RWPE2 (cell line): ENCODE measurements at regions not wholly inside any gene's neighbourhood (a gene's known extent, or its start where the extent isn't known, plus 50 kb on each side); places are given as distances from the start of the nearest gene placed in this dataset.

ENCODE experiments used
- ATAC-seq: fragments of 200-7000 bp; cut with Tn5 transposase; 3 replicates; pipeline ENCODE4 v1.9.1; 2021; ENCODE audit warnings: low read depth
- DNase-seq: peaks from one replicate; pipeline ENCODE4 v3.0.0-alpha.2; 2020; ENCODE audit warnings: low spot score
- H3K27ac ChIP-seq: fragments of 450-650 bp; 2 replicates; pipeline ENCODE4 v1.5.1; 2017; ENCODE audit warnings: mild to moderate bottlenecking; ENCODE audit not compliant: poor library complexity, severe bottlenecking
- H3K27me3 ChIP-seq: fragments of 250-450 bp; sonication (Bioruptor Pico); 2 replicates; pipeline ENCODE4 v1.5.1; 2021; ENCODE audit warnings: mild to moderate bottlenecking, moderate library complexity; ENCODE audit not compliant: insufficient read depth, poor library complexity, severe bottlenecking
- H3K36me3 ChIP-seq: fragments of 250-450 bp; sonication (Bioruptor Pico); 2 replicates; pipeline ENCODE4 v1.5.1; 2020; ENCODE audit warnings: low read depth, mild to moderate bottlenecking, moderate library complexity
- H3K4me1 ChIP-seq: fragments of 250-450 bp; sonication (Bioruptor Pico); 2 replicates; pipeline ENCODE4 v1.5.1; 2021; ENCODE audit warnings: mild to moderate bottlenecking, moderate library complexity; ENCODE audit not compliant: insufficient read depth, poor library complexity, severe bottlenecking
- H3K4me3 ChIP-seq: fragments of 250-450 bp; sonication (Bioruptor Pico); 2 replicates; pipeline ENCODE4 v1.5.1; 2021; ENCODE audit warnings: mild to moderate bottlenecking, moderate library complexity; ENCODE audit not compliant: severe bottlenecking
- H3K9me3 ChIP-seq: fragments of 250-450 bp; sonication (Bioruptor Pico); 2 replicates; pipeline ENCODE4 v1.5.1; 2021; ENCODE audit warnings: mild to moderate bottlenecking, moderate library complexity; ENCODE audit not compliant: severe bottlenecking
- TF ChIP-seq, protein P1 (sequence below): fragments of 450-650 bp; IDR thresholded peaks from one replicate; pipeline ENCODE4 v1.5.1; 2017; ENCODE audit warnings: mild to moderate bottlenecking, moderate library complexity; ENCODE audit not compliant: poor library complexity, severe bottlenecking

DNA sequence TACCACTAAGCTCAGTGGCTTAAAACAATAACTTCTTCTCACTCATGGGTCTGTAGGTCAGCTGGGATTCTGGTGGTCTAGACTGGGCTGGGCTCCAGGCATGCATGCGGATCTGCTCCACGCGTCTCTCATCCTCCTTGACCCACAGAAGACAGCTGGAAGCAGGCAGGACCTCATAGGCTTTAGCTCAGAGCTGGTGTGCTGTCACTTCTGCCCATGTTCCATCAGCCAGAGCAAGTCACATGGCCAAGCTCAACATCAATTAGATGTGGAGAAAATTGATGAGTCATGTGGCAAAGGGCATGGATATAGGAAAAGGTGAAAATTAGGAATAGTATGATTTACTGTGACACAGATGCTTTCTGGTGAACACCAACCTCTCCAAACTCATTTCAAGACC lies 57.4 kb upstream of the PSMF1 start:
- Histone ChIP-seq H3K36me3 (no peaks in the 10 kb centered on the region), H3K9me3 (no peaks in the 10 kb centered on the region), H3K4me3 (no peak overlapping the region), H3K4me1 (no peaks in the 10 kb centered on the region), H3K27me3 (peaks cover 9% of the 10 kb centered on the region), H3K27ac (no peak overlapping the region)
- no peak for ATAC-seq
- DNase-seq, result no peak
- TF ChIP-seq, protein P1, sequence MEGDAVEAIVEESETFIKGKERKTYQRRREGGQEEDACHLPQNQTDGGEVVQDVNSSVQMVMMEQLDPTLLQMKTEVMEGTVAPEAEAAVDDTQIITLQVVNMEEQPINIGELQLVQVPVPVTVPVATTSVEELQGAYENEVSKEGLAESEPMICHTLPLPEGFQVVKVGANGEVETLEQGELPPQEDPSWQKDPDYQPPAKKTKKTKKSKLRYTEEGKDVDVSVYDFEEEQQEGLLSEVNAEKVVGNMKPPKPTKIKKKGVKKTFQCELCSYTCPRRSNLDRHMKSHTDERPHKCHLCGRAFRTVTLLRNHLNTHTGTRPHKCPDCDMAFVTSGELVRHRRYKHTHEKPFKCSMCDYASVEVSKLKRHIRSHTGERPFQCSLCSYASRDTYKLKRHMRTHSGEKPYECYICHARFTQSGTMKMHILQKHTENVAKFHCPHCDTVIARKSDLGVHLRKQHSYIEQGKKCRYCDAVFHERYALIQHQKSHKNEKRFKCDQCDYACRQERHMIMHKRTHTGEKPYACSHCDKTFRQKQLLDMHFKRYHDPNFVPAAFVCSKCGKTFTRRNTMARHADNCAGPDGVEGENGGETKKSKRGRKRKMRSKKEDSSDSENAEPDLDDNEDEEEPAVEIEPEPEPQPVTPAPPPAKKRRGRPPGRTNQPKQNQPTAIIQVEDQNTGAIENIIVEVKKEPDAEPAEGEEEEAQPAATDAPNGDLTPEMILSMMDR, result no peak

DNA sequence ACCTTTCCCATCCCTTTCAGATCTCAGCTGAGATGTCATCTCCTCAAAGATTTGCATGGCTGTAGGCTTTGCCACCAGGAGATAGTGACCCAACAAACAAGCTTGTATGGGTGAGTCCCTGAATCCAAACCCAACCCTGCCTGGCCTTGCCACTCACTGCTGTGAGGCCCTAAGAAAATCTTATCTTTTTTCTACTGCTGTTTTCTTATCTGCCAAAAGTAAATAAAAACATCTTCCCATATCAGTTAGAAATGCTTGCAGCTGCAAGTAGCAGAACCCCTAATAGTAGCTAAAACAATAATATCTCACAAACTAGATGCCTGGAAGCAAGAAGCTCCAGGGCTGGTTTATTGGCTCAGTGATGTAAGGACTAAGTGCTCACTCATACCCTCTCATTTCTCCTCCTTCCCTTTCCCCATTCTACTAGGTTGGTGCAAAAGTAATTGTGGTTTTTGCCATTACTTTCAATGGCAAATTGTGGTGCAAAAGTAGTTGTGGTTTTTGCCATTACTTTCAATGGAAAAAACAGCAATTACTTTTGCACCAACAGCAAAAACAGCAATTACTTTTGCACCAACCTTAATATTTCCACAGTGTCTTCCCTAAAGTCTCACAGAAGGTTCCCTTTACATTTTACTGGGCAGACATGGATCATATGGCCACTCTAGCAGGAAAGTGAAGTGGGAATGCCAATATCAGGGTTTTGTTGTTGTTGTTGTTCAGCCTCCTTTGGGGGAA lies 56.7 kb upstream of the PSMF1 start:
- H3K9me3 ChIP-seq, result no peaks in the 10 kb centered on the region
- TF ChIP-seq, protein P1, result no peak

DNA sequence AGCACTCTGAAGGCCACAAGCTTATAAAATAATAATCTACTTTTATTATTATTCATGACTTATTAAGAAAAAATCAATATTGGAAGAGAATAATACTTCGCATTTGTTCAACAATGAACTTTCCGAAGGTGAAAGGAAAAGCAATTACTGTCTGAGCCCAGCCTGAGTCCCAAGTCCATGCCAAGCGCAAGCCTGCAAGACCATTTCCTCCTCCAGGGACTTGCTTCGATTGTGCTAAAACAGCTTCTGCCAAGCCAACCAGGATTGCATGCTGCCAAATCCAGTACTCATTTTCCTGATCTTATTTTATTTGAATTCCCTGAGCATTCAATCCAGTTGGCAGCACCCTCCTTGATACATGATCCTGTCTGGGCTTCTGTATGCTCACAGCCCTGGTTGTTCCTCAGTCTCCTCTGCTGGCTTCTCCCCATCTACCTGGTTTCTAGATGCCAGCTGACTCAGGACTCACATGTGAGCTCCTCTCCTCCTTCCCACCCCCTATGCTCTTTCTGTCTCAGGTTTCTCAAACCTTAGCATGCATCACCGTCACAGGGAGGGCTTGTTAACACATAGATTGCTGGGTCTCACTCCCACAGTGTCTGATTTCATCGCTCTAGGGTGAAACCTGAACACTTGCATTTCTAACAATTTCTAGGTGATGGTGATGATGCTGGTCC lies 55.9 kb upstream of the PSMF1 start:
- Histone ChIP-seq H3K4me1 (no peaks in the 10 kb centered on the region), H3K27ac (no peak overlapping the region), H3K36me3 (no peaks in the 10 kb centered on the region), H3K4me3 (no peak overlapping the region), H3K9me3 (no peaks in the 10 kb centered on the region), H3K27me3 (peaks cover 9% of the 10 kb centered on the region)
- DNase-seq (no peak), ATAC-seq (peak; percentile 40; the same call in 1 of the 3 replicates)
- TF ChIP-seq, protein P1, result no peak

More for the DNA sequence above, 56.7 kb upstream of the PSMF1 start:
- ATAC-seq (no peak), DNase-seq (no peak)
- Histone ChIP-seq H3K36me3 (no peaks in the 10 kb centered on the region), H3K4me3 (no peak overlapping the region), H3K27me3 (peaks cover 9% of the 10 kb centered on the region), H3K27ac (no peak overlapping the region), H3K4me1 (no peaks in the 10 kb centered on the region)
